GM12878 (cell line): ENCODE measurements at regions not wholly inside any gene's neighbourhood (a gene's known extent, or its start where the extent isn't known, plus 50 kb on each side); places are given as distances from the start of the nearest gene placed in this dataset.

Experiments
- ATAC-seq: fragments of 200-7000 bp; cut with Tn5 transposase; 3 replicates; pipeline ENCODE4 v1.9.1; 2020; ENCODE audit warnings: mild to moderate bottlenecking, moderate library complexity
- BruUV-seq: library from RNA; stranded (reverse); fragments of 400-500 nt; replicated peaks from 2 replicates; lab custom pipeline; 2021; lab: Mats Ljungman, UMichigan
- CTCF ChIA-PET: fragments of 300-600 bp; sonication (Branson Sonifier 250); formaldehyde crosslinking; extraction: SDS; loops from one replicate; lab custom pipeline; 2021; ENCODE audit warnings: inconsistent platforms; lab: Yijun Ruan, JAX
- POLR2A ChIA-PET: fragments of 350-600 bp; formaldehyde crosslinking; extraction: SDS; loops from one replicate; lab custom pipeline; 2021; ENCODE audit warnings: inconsistent platforms; lab: Charles Lee
- RAD21 ChIA-PET: fragments of 300-600 bp; sonication (Branson Sonifier 250); formaldehyde crosslinking; loops from one replicate; lab custom pipeline; 2023; ENCODE audit warnings: antibody characterized with exemption; ENCODE audit not compliant: unreplicated experiment; lab: Charles Lee
- SMC1A ChIA-PET: fragments of 300-600 bp; sonication (Branson Sonifier 250); formaldehyde crosslinking; loops from one replicate; lab custom pipeline; 2023; ENCODE audit not compliant: unreplicated experiment, uncharacterized antibody; lab: Charles Lee
- DNase-seq: peaks from one replicate; pipeline ENCODE4 v3.0.0-alpha.2; 2011; ENCODE audit warnings: low read depth, low spot score
- FAIRE-seq: peaks from 3 replicates; lab custom pipeline; 2011; peaks lifted over from hg19 to GRCh38; lab: Jason Lieb, UNC
- H2AFZ ChIP-seq: 2 replicates; pipeline ENCODE4 v1.6.0; 2011; ENCODE audit warnings: low read depth, low read length, control low read depth; ENCODE audit not compliant: control insufficient read depth
- H3K27ac ChIP-seq: 2 replicates; pipeline ENCODE4 v1.5.1; 2011; ENCODE audit warnings: control low read depth; ENCODE audit not compliant: control insufficient read depth, insufficient read depth
- H3K27me3 ChIP-seq, 2 experiments: replicated peaks in 1 of 2; 2 replicates each; pipeline versions ENCODE4 v1.6.0 to v1.6.1; 2011; ENCODE audit warnings: low read length in 1 of 2; ENCODE audit not compliant: control insufficient read depth in 2 of 2, insufficient read depth in 2 of 2
- H3K36me3 ChIP-seq, 2 experiments: 2 replicates each; pipeline ENCODE4 v1.5.1; 2011; ENCODE audit warnings: low read length in 1 of 2; ENCODE audit not compliant: control insufficient read depth in 2 of 2, insufficient read depth in 2 of 2
- H3K4me1 ChIP-seq: 2 replicates; pipeline ENCODE4 v1.6.1; 2011; ENCODE audit warnings: mild to moderate bottlenecking, low read length, moderate library complexity, mixed read lengths; ENCODE audit not compliant: control insufficient read depth, insufficient read depth
- H3K4me2 ChIP-seq: 2 replicates; pipeline ENCODE4 v1.6.0; 2011; ENCODE audit warnings: control low read depth; ENCODE audit not compliant: control insufficient read depth, insufficient read depth
- H3K4me3 ChIP-seq: fragments of 200-600 bp; sonication (generic); 2 replicates; pipeline ENCODE4 v1.5.1; 2016
- H3K79me2 ChIP-seq: 2 replicates; pipeline ENCODE4 v1.6.0; 2011; ENCODE audit warnings: low read length; ENCODE audit not compliant: control insufficient read depth, insufficient read depth
- H3K9ac ChIP-seq: 2 replicates; pipeline ENCODE4 v1.8.0; 2011; ENCODE audit warnings: low read length, control low read depth, mixed read lengths; ENCODE audit not compliant: control insufficient read depth, insufficient read depth
- H3K9me3 ChIP-seq: replicated peaks from 3 replicates; pipeline ENCODE4 v1.5.1; 2011; ENCODE audit warnings: mild to moderate bottlenecking, low read length; ENCODE audit not compliant: control insufficient read depth, insufficient read depth
- H4K20me1 ChIP-seq: 2 replicates; pipeline ENCODE4 v1.6.0; 2011; ENCODE audit not compliant: control insufficient read depth, insufficient read depth
- BACH1 ChIP-seq: fragments of 450-650 bp; IDR thresholded peaks from 2 replicates; pipeline ENCODE4 v1.6.1; 2017; ENCODE audit warnings: mild to moderate bottlenecking, borderline replicate concordance
- POLR2AphosphoS2 ChIP-seq: IDR thresholded peaks from 2 replicates; pipeline ENCODE4 v1.6.1; 2011; ENCODE audit warnings: low read depth, mild to moderate bottlenecking, low read length, improper control_type of control experiment, moderate library complexity
- SMAD5 ChIP-seq: IDR thresholded peaks from 2 replicates; pipeline ENCODE4 v1.6.1; 2016; ENCODE audit warnings: antibody characterized with exemption, low read depth
- WGBS: methylation state at CpG from one replicate; pipeline ENCODE4 v1.1.6; 2016; ENCODE audit warnings: low lambda C conversion rate; ENCODE audit not compliant: insufficient replicate concordance, insufficient coverage; ENCODE audit errors: missing lambda C conversion rate; 5-methylcytosine and 5-hydroxymethylcytosine counted together
- in situ Hi-C: fragments of 300-500 bp; cut with MboI; formaldehyde crosslinking; loops from 9 replicates; pipeline ENCODE4 v1.14.3; 2018; ENCODE audit warnings: mixed read lengths
- intact Hi-C: fragments of 100-400 bp; cut with micrococcal nuclease; formaldehyde crosslinking; loops from one replicate; pipeline ENCODE4 v1.14.2; 2022; ENCODE audit not compliant: unreplicated experiment
- TF ChIP-seq, protein P1 (sequence below): fragments of 450-650 bp; IDR thresholded peaks from 2 replicates; pipeline ENCODE4 v1.6.1; 2017; ENCODE audit warnings: low read depth, mild to moderate bottlenecking, moderate library complexity
- TF ChIP-seq, protein P2 (sequence below): fragments of 450-650 bp; IDR thresholded peaks from 2 replicates; pipeline ENCODE4 v1.6.1; 2017; ENCODE audit warnings: mild to moderate bottlenecking, moderate library complexity

DNA sequence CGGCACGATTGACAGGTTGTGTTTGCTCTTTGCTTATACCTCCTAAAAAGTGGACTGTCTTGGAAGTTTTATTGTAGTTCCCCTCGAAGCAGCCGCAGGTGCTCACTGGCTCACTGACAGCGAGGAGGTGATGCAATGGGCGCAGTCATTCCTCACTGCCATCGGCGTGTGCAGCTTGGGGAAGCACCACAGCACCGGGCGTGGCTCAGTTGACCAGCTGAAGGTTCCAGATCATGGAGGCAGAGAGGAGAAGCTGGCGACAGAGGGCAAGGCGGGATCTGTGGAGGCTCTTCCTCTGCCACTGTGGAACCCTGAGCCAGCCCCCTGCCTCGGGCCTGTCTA is 72.1 kb upstream of the TNRC6C start (continued):
- TF ChIP-seq, protein P1, sequence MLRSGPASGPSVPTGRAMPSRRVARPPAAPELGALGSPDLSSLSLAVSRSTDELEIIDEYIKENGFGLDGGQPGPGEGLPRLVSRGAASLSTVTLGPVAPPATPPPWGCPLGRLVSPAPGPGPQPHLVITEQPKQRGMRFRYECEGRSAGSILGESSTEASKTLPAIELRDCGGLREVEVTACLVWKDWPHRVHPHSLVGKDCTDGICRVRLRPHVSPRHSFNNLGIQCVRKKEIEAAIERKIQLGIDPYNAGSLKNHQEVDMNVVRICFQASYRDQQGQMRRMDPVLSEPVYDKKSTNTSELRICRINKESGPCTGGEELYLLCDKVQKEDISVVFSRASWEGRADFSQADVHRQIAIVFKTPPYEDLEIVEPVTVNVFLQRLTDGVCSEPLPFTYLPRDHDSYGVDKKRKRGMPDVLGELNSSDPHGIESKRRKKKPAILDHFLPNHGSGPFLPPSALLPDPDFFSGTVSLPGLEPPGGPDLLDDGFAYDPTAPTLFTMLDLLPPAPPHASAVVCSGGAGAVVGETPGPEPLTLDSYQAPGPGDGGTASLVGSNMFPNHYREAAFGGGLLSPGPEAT = no peak

DNA sequence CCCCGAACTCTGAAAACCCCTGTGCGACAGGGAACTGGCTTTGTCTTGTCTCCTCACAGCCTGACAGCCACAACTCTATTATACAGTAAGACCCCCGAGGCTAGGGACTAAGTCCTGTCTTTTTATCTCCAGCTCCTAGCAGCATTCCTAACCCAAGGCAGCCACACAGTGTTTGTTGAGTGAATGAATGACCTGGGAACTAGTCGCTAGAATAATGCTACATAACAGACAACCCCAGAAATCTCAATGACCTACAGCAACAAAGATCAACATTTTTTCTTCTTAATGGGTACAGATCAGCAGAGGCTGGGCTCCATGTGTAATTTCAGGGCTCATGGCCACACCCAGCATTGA is 71.4 kb upstream of the TNRC6C start:
- POLR2A ChIA-PET = interaction anchor here (0.5 kb wide), 1 partner anchor 1896 kb away, joined by 5 read pairs; no protein-coding TSS in a partner anchor
- no peak for FAIRE-seq
- Histone ChIP-seq H3K9ac (no peak overlapping the region), H3K4me1 (peaks cover 11% of the 10 kb centered on the region), H3K79me2 (no peaks in the 10 kb centered on the region), H3K27ac (no peak overlapping the region), H3K4me3 (no peak overlapping the region), H3K4me2 (no peak overlapping the region), H3K27me3 (peaks cover 2 to 15% of the 10 kb centered on the region in 2 experiments), H3K9me3 (no peaks in the 10 kb centered on the region; the same call in 2 of the 3 replicates), H2AFZ (no peak overlapping the region), H4K20me1 (no peaks in the 10 kb centered on the region; the same call in 1 of the 2 replicates), H3K36me3 (no peaks in the 10 kb centered on the region)
- DNase-seq = no peak
- TF ChIP-seq POLR2AphosphoS2 (no peak), BACH1 (no peak), SMAD5 (no peak)
- TF ChIP-seq, protein P2, sequence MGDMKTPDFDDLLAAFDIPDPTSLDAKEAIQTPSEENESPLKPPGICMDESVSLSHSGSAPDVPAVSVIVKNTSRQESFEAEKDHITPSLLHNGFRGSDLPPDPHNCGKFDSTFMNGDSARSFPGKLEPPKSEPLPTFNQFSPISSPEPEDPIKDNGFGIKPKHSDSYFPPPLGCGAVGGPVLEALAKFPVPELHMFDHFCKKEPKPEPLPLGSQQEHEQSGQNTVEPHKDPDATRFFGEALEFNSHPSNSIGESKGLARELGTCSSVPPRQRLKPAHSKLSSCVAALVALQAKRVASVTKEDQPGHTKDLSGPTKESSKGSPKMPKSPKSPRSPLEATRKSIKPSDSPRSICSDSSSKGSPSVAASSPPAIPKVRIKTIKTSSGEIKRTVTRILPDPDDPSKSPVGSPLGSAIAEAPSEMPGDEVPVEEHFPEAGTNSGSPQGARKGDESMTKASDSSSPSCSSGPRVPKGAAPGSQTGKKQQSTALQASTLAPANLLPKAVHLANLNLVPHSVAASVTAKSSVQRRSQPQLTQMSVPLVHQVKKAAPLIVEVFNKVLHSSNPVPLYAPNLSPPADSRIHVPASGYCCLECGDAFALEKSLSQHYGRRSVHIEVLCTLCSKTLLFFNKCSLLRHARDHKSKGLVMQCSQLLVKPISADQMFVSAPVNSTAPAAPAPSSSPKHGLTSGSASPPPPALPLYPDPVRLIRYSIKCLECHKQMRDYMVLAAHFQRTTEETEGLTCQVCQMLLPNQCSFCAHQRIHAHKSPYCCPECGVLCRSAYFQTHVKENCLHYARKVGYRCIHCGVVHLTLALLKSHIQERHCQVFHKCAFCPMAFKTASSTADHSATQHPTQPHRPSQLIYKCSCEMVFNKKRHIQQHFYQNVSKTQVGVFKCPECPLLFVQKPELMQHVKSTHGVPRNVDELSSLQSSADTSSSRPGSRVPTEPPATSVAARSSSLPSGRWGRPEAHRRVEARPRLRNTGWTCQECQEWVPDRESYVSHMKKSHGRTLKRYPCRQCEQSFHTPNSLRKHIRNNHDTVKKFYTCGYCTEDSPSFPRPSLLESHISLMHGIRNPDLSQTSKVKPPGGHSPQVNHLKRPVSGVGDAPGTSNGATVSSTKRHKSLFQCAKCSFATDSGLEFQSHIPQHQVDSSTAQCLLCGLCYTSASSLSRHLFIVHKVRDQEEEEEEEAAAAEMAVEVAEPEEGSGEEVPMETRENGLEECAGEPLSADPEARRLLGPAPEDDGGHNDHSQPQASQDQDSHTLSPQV = no peak
- no peak for ATAC-seq
- in situ Hi-C loops (no loop called here), intact Hi-C loops (loop anchor here (10.0 kb wide), 1 partner anchor 52 kb away; no protein-coding TSS in a partner anchor)
- SMC1A ChIA-PET = interaction anchor here (0.9 to 1.7 kb wide), 5 partner anchors 20 to 70 kb away, joined by 3 to 9 read pairs (median 5); no protein-coding TSS in a partner anchor
- RAD21 ChIA-PET = interaction anchor here (0.8 to 1.1 kb wide), 2 partner anchors 12 to 17 kb away, joined by 3 to 4 read pairs; no protein-coding TSS in a partner anchor
- BruUV-seq = no TSS peak
- 74% methylated on average over 4 of the region's 4 CpGs for WGBS
- CTCF ChIA-PET = interaction anchor here (1.0 to 1.6 kb wide), 2 partner anchors 18 to 53 kb away, joined by 3 to 5 read pairs; no protein-coding TSS in a partner anchor
